NCI-H1930 (cell line): ENCODE measurements at regions not wholly inside any gene's neighbourhood (a gene's known extent, or its start where the extent isn't known, plus 50 kb on each side); places are given as distances from the start of the nearest gene placed in this dataset.
"Not testable (repeated sequence)": the region's sequence is repeated elsewhere in the genome, so short reads cannot be mapped to it uniquely, and the experiment has no call there.

Experiments
- DNase-seq, 2 experiments: peaks; one replicate each; lab custom pipeline; 2025; lab: John Stamatoyannopoulos, UW

DNA sequence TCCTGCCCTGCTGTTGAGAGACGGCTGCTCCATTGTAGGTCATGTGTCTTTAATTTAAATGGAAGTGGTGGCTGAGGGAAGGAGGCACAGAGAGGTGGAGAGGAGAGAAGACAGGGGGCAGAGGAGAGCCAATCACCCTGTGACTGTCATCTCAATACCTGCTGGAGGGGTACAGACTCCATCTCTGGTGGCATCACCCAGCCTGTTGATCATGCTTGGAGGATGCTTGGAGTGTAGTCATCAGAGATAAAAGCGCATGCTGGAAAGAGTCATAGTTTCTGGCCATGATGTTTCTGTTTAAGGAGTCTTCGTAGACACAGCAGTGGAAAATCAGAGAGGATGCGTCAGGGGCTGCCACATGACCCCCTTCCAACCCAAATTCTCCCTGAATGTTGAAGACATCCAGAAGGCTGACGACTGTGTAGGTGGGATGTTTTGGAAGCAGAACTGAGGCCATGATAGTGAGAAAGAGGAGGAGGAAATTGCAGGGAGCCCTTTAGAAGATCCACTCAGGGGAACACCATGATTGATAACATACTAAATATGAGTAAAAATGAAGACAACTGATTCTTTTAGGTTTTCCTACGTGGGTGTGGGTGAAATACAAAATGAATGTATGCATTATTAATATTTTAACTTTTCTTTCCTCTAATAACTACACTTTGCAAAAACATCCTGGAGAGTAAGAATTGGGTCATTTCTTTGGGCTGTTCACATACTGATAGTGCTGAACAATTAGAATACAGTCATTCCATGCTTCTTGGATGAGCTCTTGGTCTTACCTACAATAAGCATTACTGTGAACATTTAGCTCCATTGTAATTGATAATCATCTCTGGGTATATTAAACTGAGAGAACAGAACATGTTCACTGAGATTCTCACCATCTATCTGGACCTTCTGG lies 210.6 kb upstream of the ATP10A start:
- DNase-seq = no peak

DNA sequence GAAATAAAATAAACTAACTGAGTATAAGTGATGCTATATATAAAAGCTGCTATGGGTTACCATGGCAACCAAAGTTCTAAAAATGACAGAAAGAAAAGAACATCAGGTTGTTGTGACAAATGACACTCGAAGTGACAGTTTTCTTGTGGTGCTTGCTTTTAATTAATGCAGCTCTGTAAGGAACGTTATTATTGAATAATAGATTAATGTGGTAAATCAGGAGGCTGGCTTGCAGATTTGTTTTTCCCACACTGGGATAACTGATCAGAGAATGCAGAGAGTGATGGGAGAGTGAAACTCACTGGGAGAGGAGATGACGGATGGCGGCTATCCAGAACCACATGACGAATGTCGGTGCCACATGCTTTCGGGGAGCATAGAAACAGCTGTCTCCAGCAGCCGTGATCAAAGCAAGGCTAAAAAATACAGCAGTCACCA lies 207.0 kb upstream of the ATP10A start:
- no peak for DNase-seq

DNA sequence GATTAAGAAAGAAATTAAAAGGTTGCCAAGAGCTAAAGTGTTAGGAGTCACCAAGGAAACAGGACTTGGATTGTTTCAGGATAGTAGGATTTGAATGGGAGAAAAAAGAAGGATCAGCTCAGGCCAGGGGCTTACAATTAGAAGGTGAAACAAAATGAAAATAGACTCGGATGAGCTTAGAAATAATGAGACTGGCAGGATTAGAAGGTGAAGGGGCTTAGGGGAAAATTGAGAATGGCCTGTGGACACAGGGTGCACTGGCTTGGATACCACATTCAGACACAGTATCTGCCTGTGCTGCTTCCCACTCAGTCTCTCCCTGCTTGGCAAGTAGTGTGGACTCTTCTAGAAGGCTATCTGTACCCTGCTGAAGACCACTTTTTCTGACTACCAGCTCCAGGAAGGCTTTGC lies 206.1 kb upstream of the ATP10A start:
- no peak for DNase-seq

DNA sequence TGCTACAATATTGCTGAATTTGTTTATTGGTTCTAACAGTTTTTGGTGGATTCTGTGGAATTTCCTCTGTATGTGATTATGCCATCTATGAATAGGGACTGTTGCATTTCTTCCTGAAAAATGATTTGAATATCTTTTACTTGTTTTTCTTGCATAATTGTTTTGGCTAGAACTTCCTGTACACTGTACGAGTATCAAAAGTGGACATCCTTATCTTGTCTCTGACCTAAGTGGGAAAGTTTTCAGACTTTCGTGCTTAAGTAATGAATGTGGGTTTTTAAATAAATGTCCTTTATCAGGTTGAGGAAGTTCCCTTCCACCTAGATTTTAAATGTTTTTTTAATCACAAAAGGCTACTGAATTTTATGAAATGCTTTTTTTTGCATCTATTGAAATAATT lies 203.8 kb upstream of the ATP10A start:
- DNase-seq = no peak

DNA sequence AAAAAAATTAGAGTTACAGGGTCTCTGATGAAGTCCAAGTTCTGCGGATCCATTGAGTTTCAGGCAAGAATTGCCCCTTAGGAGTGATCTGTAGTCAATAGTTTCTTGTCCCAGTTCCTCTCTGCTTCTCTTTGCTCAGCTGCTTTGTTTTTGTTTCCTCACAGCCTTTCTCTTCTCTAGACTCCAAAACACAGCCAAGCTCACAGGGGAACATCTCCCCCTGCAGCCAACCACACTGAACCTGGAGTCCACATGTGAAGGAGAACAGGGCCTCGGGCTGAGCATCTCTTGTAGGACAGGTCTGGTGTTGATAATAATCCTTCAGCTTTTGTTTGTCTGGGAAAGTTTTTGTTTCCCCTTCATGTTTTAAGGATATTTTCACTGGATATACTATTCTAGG lies 202.6 kb upstream of the ATP10A start:
- DNase-seq = no peak

DNA sequence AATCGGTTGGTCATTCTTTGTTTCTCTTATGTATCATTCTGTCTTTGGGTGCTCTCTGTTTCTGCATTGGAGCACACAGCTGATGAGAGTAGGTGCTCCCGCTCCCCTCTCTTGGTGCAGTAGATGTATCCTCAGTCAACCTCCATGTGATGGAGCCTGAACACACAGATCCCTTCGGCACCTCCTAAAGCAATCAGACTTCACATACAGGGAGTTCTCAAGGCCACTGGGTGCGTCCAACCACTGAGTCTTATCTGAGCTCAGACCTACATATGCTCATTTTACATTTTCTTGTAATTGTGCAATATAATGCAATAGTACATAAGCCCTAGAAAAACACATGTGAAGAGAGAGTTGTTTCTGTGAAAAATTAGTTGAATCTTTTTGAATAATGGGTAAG lies 198.1 kb upstream of the ATP10A start:
- DNase-seq = no peak

DNA sequence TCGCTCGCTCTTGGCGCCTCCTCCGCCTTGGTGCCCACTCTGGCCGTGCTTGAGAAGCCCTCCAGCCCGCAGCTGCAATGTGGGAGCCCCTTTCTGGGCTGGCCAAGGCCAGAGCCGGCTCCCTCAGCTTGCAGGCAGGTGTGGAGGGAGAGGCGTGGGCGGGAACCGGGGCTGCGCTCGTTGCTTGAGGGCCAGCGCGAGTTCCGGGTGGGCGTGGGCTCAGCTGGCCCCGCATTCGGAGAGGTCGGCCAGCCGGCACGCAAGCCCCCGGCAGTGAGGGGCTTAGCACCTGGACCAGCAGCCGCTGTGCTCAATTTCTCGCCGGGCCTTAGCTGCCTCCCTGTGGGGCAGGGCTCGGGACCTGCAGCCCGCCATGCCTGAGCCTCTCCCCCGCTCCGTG lies 193.6 kb upstream of the ATP10A start:
- DNase-seq = not testable (repeated sequence)

DNA sequence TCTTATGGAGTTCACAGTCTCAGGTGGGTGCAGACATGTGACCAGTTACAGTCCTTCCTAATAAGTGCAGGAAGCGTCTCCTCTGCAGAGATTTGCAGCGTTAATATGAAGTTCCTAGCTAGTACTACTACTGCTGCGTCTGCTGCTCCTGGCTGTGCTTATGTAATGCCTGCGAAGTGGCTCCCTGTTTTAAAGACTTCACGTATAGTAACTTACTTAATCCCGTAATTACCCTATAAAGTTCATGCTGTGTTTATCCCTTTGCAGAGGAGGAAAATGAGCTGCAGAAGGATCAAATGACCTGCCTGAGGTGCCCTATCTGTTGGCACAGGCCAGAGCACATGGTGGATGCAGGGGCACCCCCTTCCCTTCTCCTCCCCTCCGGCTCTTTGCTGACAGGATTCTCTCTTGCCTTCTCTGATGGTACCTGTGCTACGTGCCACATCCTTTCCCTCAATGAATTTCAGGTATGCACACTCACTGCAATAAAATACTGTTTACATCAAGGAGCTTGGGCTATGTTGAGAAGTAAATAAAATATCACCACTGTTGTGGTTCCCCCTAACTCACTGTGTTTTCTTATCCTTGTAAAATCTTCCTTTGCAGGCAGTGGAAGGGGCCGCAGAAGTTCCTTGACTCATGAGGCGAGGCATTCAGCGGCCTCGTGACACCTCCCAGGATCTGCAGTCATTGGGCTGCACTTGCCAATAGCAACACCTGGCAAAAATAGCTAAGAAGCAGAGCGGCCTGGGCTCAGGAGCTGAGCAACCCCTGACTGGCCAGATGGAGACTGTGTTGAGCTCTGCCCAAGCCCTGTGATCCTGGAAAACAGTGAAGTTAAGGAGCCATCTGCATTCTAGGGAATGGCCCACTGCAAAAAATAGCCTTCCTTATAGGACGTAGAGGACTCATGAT lies 188.9 kb upstream of the ATP10A start:
- DNase-seq = no peak

DNA sequence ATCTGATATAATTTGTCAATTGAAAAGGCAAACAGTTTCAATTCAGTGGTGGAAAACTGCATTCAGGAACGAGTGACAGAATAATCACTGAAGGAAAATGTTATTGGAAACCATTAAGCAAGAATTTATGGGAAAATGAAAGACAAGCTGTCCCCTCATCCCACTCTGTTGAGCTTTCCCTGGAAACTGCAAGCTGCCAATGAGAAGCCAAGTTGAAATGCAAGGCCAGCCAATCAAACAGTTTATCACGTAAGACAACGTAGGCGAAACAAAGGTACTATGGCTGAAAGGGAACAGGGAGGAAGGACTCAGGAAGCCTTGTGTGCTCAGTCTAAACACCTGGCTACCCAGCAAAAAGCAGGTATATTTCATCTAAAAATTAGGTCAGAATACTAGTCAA lies 187.9 kb upstream of the ATP10A start:
- DNase-seq = no peak

DNA sequence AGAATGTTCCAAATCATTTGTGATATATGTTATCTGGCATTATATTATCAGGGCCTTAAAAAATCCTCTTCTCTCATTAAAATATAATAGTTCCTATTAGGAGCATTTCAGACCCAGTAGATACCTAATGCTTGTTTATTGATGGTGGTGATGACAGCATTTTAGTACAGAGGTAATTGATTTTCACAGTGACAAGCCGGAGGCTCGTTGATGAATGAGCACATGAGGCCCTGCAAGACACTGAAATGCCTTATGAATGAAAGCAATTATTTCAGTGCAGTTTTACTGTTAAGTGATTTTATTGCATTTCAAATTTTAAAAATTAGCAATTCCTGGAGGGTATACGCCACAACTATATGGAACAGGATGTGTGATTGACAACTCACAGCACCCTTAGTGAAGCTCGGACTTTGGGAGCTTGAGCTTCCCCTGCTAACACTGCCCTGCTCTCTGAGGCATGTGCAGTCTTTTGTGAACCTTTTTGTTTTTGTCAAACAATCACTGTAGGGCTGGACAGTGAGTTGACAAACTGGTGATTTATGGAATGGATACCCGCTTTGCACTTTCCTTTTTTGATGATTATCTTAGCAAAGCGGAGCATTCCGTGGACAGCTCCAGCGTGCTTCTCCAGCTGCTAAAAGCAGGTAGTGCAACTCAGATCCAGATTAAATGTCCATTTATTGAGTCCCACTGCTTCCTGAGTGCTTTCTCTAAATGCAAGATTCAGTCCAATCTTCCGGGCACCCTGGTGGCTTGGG lies 187.0 kb upstream of the ATP10A start:
- DNase-seq = no peak

DNA sequence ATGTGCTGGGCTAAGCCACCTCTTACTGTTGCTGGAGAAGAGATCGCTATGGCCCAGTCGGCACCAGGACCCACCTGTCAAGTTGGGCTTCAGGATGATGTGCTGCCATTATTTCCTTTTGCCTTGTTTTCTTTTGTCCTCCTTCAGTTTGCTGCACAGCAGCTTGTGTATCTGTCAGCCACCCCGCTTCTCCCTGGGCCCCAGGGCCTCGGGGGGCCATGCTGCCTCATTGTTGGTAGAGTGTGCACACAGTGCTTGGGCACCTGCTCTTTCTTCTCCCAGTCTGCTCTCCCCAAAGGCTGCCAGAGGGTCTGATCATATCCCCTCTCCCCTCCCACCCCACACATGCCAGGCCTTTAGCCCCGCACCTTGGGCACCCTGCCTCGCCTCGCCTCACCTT lies 185.5 kb upstream of the ATP10A start:
- DNase-seq = no peak

DNA sequence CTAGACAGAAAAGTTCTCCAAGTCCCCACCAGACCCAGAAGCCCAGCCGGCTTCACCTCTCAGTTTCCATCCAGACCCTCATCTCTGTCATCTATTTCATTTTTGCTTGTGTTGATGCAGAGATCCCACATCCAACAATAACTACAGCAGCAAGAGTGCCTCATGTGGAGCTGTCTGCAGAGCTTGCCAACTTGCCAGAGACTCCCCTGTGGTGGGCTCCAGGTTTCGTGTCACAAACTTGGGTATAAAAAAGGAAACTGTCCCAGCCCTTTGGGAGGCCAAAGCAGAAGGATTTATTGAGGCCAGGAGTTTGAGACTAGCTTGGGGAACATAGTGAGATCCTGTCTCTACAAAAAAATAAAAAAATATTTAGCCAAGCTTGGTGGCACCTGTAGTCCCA lies 182.4 kb upstream of the ATP10A start:
- no peak for DNase-seq

DNA sequence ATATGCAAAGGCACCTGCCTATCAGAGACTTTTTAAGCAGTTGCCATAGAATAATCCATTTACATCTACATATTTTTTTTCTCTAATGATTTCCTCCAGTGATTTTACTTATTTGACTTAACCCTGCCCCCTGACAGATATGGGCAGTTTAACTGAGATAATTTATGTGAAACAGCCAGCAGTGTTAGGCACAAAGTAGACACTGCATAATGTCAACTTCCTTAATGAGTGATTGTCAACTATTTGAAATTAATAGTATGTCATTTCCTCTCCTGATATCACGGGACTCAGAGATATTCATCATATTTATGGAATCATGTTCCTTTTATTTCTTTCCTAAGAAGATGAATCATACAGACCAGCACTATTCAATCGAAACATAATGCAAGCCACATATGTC lies 179.9 kb upstream of the ATP10A start:
- no peak for DNase-seq

DNA sequence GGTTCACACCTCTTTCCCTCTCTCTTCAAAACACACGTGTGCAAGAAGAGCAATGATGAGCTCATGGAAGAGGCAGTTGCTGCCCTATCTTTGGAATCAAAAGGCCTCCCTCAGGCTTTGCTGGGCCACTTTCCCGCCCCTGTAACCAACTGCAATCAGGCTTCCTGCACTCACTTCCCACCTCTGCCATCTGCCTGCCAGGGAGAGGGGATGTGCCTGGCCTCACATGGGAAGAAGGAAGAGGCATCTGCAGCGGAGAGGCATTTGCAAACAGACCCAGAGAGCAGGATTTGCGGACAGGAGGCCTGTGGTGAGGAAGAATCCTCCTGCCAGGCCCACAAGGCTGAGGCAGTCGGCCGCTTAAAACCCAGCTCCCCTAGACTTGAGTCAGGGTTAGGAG lies 175.6 kb upstream of the ATP10A start:
- DNase-seq = no peak

DNA sequence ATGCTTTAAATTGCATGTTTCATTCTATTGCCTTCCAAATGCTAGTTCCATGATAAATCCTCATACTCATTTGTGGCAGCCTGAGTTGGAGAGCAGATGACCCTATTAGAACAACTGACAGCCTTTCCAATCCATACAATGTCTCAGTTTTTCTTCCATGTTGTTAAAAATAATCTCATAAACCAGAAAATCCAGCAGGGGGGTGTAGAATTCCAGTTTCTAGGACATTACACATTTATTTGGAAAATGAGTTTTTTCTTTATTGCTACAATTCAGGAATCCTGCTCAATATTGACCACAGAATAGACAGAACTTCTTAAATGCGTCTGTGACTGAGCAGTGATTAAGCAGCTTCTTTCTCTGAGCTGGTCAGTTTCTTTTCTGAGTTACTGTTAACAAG lies 174.2 kb upstream of the ATP10A start:
- no peak for DNase-seq

DNA sequence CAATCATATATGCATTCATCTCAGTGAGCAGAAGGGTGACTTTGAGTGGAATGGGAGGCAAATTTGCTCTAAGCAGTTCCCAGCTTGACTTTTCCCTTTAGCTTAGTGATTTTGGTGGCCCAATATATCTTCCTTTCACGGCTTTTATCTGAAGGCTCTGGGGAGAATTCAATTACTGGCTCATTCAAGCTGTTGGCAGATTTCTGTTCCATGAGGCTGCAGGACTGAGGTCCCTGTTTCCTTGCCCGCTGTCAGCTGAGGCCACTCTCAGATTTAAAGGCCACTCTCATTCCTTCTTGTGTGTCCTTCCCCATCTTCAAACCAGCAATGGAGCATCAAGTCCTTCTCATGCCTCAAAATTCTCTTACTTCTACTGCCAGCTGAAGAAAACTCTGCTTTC lies 170.4 kb upstream of the ATP10A start:
- DNase-seq = no peak

DNA sequence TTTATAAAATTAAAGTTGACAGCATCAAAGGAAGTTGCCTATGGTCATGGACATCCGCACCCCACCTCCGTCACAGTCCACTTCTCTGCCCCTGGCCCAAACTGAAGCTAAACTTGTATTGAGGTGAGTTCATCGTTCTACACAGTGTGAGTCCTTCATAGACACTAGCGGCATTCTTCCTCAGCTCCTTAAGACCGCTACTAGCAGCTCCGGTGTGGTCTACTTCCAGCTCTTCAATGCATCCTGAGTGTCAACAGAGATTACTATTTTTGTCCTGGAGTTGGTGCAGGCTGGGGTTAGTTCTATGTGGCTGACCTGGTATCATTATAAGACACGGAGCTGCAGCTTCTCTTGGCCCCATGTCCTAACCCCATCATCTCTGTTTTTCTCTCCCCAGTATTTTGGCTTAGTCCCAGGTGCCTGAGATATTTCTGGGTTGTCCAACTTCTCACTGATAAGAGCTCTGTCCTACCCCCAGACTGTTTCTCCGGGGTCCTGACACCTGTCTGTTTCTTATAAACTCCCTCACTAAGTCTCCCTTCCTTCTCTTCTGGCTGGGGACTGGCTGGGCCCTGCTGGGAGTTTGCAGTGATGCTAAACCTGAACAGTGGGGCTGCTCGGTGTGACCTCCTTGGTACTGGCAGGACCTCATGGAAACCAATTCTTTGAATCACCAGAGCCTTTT lies 169.2 kb upstream of the ATP10A start:
- DNase-seq = no peak

DNA sequence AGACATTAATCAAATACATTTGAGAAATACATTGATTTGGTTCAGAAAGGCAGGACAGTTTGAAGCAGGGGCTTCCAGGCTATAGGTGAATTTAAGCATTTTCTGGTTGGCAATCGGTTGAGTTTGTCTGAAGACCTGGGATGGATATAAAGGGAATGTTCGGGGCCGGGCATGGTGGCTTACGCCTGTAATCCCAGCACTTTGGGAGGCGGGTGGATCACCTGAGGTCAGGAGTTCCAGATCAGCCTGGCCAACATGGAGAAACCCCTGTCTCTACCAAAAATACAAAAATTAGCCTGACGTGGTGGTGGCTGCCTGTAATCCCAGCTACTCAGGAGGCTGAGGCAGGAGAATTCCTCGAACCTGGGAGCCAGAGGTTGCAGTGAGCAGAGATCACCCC lies 166.5 kb upstream of the ATP10A start:
- DNase-seq = not testable (repeated sequence)

DNA sequence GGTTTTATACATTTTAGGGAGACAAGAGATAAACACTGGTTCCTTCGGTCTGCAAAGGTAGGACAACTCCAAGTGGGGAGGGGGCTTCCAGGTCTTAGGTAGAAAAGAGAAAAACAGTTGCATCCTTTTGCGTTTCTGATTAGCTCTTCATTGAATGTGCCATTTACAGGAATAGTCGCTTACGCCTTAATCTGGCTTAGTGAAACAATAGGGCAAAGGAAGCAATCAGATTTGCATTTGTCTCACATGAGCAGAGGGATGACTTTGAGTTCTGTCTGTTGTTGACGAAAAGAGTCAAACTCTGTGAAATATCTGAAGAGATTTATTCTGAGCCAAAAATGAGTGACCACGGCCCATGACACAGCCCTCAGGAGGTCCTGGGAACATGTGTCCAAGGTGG lies 166.0 kb upstream of the ATP10A start:
- DNase-seq = no peak

DNA sequence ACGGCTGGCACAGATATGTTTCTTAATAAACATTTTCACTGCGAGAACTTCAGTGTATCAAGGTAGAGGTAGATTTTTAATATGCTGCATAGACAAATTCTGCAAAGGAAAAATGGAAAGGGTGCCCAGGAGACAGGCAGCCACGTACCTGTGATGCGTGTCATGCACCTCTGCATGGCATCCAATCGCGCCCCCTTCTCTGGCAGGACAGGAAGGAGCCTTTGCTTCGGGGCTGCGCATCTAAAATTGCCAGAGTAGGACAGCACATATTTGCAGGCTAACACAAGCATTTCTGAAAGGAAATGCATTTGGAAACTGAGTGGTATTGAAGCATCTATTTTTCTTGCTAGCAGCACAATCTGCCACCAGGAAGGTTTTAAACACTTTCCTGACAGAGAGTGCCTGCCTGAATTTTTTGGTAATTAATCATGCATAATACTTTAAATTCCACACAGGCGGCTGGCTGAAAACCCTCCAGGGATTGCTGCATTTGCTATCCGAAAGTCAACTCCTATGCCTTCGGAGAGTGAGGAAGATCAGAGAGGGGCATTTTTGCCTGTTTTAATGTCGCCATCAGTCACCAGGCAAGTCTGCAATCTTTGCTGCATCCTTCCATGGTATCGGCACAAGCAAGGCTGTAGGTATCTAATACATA lies 165.1 kb upstream of the ATP10A start:
- no peak for DNase-seq

DNA sequence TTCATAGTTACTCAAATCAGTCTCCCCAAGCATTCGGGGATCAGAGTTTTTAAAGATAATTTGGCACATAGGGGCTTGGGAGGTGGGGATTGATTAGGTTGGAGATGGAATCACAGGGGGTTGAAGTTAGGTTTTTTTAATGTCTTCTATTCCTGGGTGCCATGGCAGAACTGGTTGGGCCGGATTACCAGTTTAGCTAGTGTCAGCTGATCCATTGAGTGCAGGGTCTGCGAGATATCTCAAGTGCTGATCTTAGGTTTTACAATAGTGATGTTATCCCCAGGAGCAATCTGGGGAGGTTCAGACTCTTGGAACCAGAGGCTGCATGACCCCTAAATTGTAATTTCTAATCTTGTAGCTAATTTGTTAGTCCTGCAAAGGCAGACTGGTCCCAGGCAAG lies 163.5 kb upstream of the ATP10A start:
- not testable (repeated sequence) for DNase-seq
